K562 (cell line): ENCODE measurements at regions not wholly inside any gene's neighbourhood (a gene's known extent, or its start where the extent isn't known, plus 50 kb on each side); places are given as distances from the start of the nearest gene placed in this dataset.

Experiments used
- ATAC-seq: fragments of 200-7000 bp; cut with Tn5 transposase; 3 replicates; pipeline ENCODE4 v1.9.1; 2020; ENCODE audit warnings: moderate library complexity
- BruUV-seq: library from RNA; stranded (reverse); fragments of 400-500 nt; replicated peaks from 2 replicates; lab custom pipeline; 2021; lab: Mats Ljungman, UMichigan
- CTCF ChIA-PET: fragments of 300-600 bp; formaldehyde crosslinking; extraction: SDS; loops from one replicate; lab custom pipeline; 2021; ENCODE audit warnings: low intra/inter-chr PET ratio; lab: Yijun Ruan, JAX
- POLR2A ChIA-PET: fragments of 300-600, 350-650 bp; sonication (Branson Sonifier 250); formaldehyde crosslinking; extraction: SDS; loops from one replicate; lab custom pipeline; 2021; ENCODE audit warnings: antibody characterized with exemption, inconsistent platforms; lab: Yijun Ruan, JAX
- DNase-seq, 4 experiments: peaks; one replicate each; pipeline versions ENCODE4 v3.0.0 to v3.0.0-alpha.2; 2011 to 2018; ENCODE audit warnings: low spot score in 3 of 4, mixed read lengths in 3 of 4; ENCODE audit errors: extremely low read depth in 1 of 4
- FAIRE-seq: peaks from 2 replicates; lab custom pipeline; 2011; peaks lifted over from hg19 to GRCh38; lab: Jason Lieb, UNC
- H2AFZ ChIP-seq: 2 replicates; pipeline ENCODE4 v1.6.0; 2011; ENCODE audit warnings: low read depth, low read length, control low read depth, inconsistent platforms
- H3K27ac ChIP-seq: fragments of 200-600 bp; 3 replicates; pipeline ENCODE4 v1.8.0; 2011; ENCODE audit warnings: low read depth, mild to moderate bottlenecking, control low read depth, inconsistent platforms, low read length, moderate library complexity, mixed read lengths; ENCODE audit errors: extremely low read depth
- H3K27me3 ChIP-seq, 2 experiments: fragments of 300-600 bp in 1 of 2; 2 replicates in 1 of 2; 3 replicates in 1 of 2; pipeline versions ENCODE4 v1.6.0 to v1.8.0; 2011; ENCODE audit warnings: inconsistent platforms in 2 of 2, low read length in 2 of 2, mild to moderate bottlenecking in 1 of 2, mixed read lengths in 1 of 2, moderate library complexity in 1 of 2; ENCODE audit not compliant: control insufficient read depth in 2 of 2, insufficient read depth in 2 of 2
- H3K36me3 ChIP-seq: fragments of 300-600 bp; 3 replicates; pipeline ENCODE4 v1.8.0; 2011; ENCODE audit warnings: mild to moderate bottlenecking, low read length, inconsistent platforms; ENCODE audit not compliant: control insufficient read depth, insufficient read depth
- H3K4me1 ChIP-seq, 2 experiments: fragments of 200-600 bp in 1 of 2; replicated peaks in 1 of 2; 2 replicates in 1 of 2; 3 replicates in 1 of 2; pipeline versions ENCODE4 v1.5.1 to v1.8.0; 2011; ENCODE audit warnings: inconsistent platforms in 2 of 2, low read length in 2 of 2, mild to moderate bottlenecking in 1 of 2, mixed read lengths in 1 of 2, moderate library complexity in 1 of 2; ENCODE audit not compliant: control insufficient read depth in 2 of 2, insufficient read depth in 2 of 2
- H3K4me2 ChIP-seq: 2 replicates; pipeline ENCODE4 v1.6.1; 2011; ENCODE audit warnings: low read length, control low read depth, inconsistent platforms, mixed read lengths; ENCODE audit not compliant: insufficient read depth
- H3K4me3 ChIP-seq: fragments of 200-600 bp; sonication (generic), shearing (Covaris generic); 2 replicates; pipeline ENCODE4 v1.5.1; 2016; ENCODE audit warnings: control low read depth, inconsistent platforms
- H3K79me2 ChIP-seq: fragments of 200-600 bp; 3 replicates; pipeline ENCODE4 v1.8.0; 2011; ENCODE audit warnings: low read length, inconsistent platforms; ENCODE audit not compliant: control insufficient read depth, insufficient read depth
- H3K9ac ChIP-seq, 2 experiments: 2 replicates each; pipeline versions ENCODE4 v1.6.0 to v1.6.1; 2011; ENCODE audit warnings: low read depth in 2 of 2, low read length in 2 of 2, control low read depth in 1 of 2, inconsistent platforms in 1 of 2, mild to moderate bottlenecking in 1 of 2, mixed read lengths in 1 of 2; ENCODE audit not compliant: insufficient read depth in 1 of 2
- H3K9me1 ChIP-seq: one replicate; pipeline ENCODE4 v1.6.0; 2011; ENCODE audit warnings: inconsistent platforms, mild to moderate bottlenecking, low read length, moderate library complexity; ENCODE audit not compliant: control insufficient read depth, insufficient read depth
- H3K9me3 ChIP-seq: replicated peaks from 2 replicates; pipeline ENCODE4 v1.5.1; 2011; ENCODE audit warnings: low read depth, low read length, inconsistent platforms; ENCODE audit not compliant: control insufficient read depth, insufficient read depth
- H4K20me1 ChIP-seq: replicated peaks from 2 replicates; pipeline ENCODE4 v1.6.1; 2011; ENCODE audit warnings: low read length, inconsistent platforms, mixed read lengths; ENCODE audit not compliant: control insufficient read depth, insufficient read depth
- CHD7 ChIP-seq: fragments of 200-600 bp; sonication (generic); IDR thresholded peaks from one replicate; pipeline ENCODE4 v1.6.1; 2012; ENCODE audit warnings: mild to moderate bottlenecking, low read depth, low read length, inconsistent platforms
- MAZ ChIP-seq, 2 experiments: fragments of 450-650 bp in 1 of 2; sonication (generic) in 1 of 2; formaldehyde crosslinking; IDR thresholded peaks in 1 of 2; conservative IDR thresholded peaks in 1 of 2; 2 replicates each; pipeline versions ENCODE4 v1.4.0 to v1.5.0; 2020; ENCODE audit warnings: mild to moderate bottlenecking in 1 of 2, missing genetic modification reagents in 1 of 2
- MXD1 ChIP-seq: fragments of 250-450 bp; sonication (Bioruptor Pico); IDR thresholded peaks from 2 replicates; pipeline ENCODE4 v1.8.0; 2021; ENCODE audit warnings: borderline replicate concordance, mild to moderate bottlenecking, moderate library complexity; ENCODE audit not compliant: poor library complexity, severe bottlenecking
- NELFE ChIP-seq: IDR thresholded peaks from 2 replicates; pipeline ENCODE4 v1.6.1; 2011; ENCODE audit warnings: mild to moderate bottlenecking; ENCODE audit not compliant: insufficient read depth, insufficient read length
- SMC3 ChIP-seq: conservative IDR thresholded peaks from 2 replicates; pipeline ENCODE4 v1.6.1; 2011; ENCODE audit warnings: low read depth, low read length, improper control_type of control experiment; ENCODE audit not compliant: insufficient read depth
- ZNF511 ChIP-seq: sonication (generic); formaldehyde crosslinking; IDR thresholded peaks from 2 replicates; pipeline ENCODE4 v1.8.0; 2022; ENCODE audit warnings: mild to moderate bottlenecking, missing genetic modification reagents
- ZZZ3 ChIP-seq: fragments of 450-650 bp; IDR thresholded peaks from 2 replicates; pipeline ENCODE4 v1.6.1; 2016; ENCODE audit warnings: antibody characterized with exemption, mild to moderate bottlenecking, moderate library complexity
- WGBS: fragments of 100-300 bp; shearing (Covaris generic); methylation state at CpG from one replicate; pipeline ENCODE4 v1.1.6; 2016; ENCODE audit warnings: low coverage, mixed read lengths; ENCODE audit not compliant: insufficient coverage; ENCODE audit errors: missing lambda C conversion rate; 5-methylcytosine and 5-hydroxymethylcytosine counted together
- in situ Hi-C: fragments of 300-500 bp; cut with MboI; formaldehyde crosslinking; loops from 4 replicates; pipeline ENCODE4 v1.15.0; 2018; ENCODE audit warnings: inconsistent platforms, mixed read lengths
- intact Hi-C: fragments of 100-400 bp; cut with micrococcal nuclease; formaldehyde crosslinking; loops from 2 replicates; pipeline ENCODE4 v1.14.2; 2022

- Histone ChIP-seq H3K9ac (no peak overlapping the region), H3K4me2 (no peak overlapping the region), H3K79me2 (no peaks in the 10 kb centered on the region), H2AFZ (no peak overlapping the region), H3K9me3 (no peaks in the 10 kb centered on the region), H3K27ac (no peak overlapping the region), H3K9me1 (no peaks in the 10 kb centered on the region), H3K36me3 (no peaks in the 10 kb centered on the region), H3K4me3 (no peak overlapping the region), H3K4me1 (no peaks in the 10 kb centered on the region), H4K20me1 (no peaks in the 10 kb centered on the region), H3K27me3 (no peaks in the 10 kb centered on the region)
- ChIA-PET POLR2A (no interaction called here), CTCF (no interaction called here)
- 3% methylated on average over 4 of the region's 4 CpGs for WGBS
- DNase-seq (no peak), FAIRE-seq (no peak), ATAC-seq (no peak)
- in situ Hi-C loops = no loop called here
- intact Hi-C loops = no loop called here
- BruUV-seq = no TSS peak
- TF ChIP-seq NELFE (no peak), ZZZ3 (no peak), MAZ (CRISPR knock-in tag; conservative IDR thresholded peaks at IDR 0.05 in 1 of 2, IDR thresholded peaks at IDR 0.05 in 1 of 2) (no peak), SMC3 (no peak), ZNF511 (no peak), CHD7 (no peak), MXD1 (CRISPR knock-in tag) (no peak)
These were observed 462.0 kb upstream of the ARID1B start for GRCh38 chr6:156315146-156315545.
